GM21717 (cell line): ENCODE measurements at regions not wholly inside any gene's neighbourhood (a gene's known extent, or its start where the extent isn't known, plus 50 kb on each side); places are given as distances from the start of the nearest gene placed in this dataset.

Experiments used
- ATAC-seq: cut with Tn5 transposase; IDR thresholded peaks from one replicate; pipeline ENCODE4 v1.9.1; 2021; ENCODE audit warnings: mild to moderate bottlenecking, moderate library complexity; ENCODE audit not compliant: unreplicated experiment

DNA sequence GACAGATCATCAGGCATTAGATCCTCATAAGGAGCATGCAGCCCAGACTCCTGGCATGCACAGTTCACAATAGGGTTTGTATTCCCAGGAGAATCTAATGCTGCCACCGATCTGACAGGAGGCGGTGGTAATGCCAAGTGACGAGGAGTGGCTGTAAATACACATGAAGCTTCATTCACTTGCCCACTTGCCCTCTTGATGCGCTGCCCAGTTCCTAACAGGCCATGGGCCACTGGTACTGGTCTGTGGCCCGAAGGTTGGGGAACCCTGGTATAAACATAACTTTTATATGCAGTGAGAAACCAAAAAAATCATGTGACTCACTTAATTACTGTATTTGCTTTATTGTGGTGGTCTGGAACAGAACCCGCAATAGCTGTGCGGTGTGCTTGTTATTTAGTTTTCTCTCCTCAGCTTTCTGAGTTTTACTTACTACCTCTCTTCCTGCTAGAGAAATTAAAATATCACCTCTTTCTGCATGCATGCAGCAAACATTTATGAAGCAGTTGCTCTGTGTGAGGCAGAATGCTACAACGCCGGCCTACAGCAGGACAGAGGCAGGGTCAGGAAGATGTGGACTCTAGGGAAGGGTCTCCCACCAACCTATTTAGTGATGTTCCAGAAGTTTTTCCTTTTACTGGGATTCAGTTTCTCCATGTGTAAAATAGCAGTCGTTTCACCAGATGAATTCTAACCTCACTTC lies 151.3 kb downstream of the MAF start:
- no peak for ATAC-seq

DNA sequence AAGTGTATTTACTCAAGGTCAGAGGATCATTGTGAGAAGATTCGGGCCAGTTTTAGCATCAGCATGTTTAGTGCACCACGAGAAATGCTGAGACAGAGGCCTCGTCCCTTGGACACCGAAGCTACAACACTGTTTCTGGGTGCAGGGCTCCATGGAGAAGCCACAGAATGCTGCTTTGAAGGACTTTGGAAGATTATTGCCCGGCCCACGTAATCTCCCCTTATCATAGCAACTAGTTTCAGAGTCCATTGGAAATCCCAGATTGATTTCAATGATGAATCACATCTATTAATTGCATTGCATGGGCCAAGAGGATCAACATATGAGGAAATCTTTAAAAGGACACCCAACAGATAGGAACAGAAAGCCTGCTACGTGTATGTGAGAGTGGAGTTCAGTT lies 156.0 kb downstream of the MAF start:
- ATAC-seq: no peak

DNA sequence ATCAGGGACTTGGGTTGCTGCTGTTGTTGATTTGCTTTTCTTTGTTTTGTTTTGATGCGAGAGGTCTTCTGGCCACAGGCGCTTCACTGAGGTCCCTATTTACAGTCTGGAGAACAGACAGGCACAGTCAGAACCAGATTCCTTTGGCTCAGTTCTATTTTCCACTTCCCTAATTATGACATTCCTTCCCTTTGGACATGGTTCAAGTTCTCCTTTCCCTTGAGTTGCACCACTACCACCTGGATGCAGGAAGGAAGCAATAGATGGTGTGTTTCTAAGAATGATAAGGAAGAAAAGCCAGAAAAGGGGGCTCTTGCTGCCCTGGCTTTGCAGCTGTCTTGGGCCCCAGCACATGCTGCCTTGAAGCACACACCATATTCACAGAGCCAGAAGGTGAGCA lies 160.6 kb downstream of the MAF start:
- no peak for ATAC-seq

DNA sequence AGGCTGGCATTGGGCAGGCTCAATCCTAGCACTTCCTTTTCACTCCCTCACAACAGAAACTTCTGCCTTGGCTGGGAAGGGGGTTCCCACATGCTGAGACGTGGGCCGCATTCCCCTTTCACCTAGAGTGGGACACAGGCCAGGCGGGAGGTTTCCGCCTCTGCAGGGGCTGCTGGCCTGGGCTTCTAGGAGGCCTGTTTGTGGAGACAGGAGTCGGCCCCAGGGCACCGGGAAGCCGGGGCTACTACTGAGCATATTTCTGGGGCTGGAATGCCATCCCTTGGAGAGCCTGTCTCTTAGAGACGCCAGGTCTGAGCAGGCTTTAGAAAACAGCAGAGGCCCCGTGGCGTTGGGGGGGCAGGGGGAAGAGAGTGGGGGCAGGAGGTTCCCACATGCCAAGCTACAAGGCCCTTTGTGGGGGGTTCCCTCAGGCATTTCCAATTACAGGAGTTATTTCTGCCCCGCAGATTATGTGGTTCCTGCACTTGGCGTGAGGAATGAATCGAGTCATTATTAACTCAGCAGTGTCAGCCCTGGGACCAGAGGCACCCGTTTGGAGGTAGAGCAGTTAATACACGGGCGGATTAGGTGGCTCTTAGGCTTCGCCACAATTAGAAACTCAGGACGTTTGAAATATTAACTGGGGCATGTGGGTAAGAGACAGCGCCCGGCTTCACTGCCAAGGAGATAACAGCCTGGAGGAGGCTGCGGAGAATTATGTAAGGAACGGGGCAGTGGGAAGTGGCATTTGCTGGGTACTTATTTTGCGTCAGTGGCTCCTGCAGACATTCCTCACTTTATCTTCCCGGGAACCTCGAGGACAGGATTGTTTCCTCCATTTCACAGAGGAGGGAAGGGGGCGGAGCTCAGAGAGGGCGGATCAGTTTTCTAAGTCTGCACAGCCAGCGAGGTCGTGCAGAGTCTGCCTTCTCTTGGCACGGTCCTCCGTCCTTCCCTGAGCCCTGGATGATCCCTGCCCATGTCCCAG lies 162.5 kb downstream of the MAF start:
- no peak for ATAC-seq

DNA sequence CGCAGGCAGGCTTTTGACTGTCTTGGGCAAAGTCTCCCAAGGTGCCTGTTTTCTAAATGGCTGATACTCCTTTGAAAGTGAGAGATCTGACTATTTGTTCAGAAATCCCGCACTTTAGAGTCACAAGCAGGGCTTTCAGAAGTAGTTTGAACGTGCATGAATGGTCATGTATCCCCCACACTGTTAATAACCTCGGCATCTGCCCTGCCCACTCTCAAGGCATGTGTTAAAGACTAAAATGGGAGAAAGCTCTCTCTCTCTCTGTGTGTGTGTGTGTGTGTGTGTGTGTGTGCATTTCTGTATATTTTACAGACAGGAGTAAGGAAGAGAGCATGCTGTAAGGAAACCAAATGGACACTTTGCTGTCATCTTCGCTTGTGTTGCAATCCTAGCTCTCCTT lies 163.7 kb downstream of the MAF start:
- no peak for ATAC-seq

DNA sequence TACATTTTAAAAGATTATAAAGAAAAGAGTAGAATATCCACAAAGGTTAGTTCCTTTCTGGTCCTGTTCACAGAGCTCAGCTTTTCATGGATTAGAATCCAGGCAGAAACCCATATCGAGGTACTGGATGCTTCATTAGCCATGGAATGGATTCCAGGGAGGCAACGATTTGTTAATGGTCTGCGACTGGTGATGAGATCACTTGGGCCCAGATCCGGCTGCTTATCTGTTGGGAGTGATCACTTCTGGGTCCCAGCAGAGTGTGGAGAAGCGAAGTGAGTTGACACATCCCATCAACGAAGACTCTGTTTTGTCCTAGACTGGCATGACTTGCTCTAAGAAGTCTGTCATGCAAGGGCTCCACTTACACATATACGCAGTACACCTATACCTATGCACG lies 165.8 kb downstream of the MAF start:
- no peak for ATAC-seq

DNA sequence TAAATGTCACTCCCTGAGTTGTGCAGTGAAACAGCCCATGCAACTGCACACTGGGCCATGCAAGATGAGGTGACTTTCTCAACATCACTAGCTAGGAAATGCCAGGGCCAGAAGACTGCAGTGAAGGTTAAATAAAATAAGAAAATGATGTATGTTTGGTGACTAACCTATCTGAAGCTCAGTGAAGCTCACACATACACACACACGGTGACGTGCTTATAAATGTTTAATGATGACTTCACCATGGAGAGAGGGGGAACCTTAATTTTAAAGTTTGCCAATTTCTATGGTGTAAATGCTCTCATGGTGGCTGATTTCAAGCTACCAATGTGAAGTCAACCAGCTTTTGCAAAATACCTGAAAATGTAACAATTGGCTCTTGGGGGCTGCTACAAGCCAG lies 166.4 kb downstream of the MAF start:
- no peak for ATAC-seq

DNA sequence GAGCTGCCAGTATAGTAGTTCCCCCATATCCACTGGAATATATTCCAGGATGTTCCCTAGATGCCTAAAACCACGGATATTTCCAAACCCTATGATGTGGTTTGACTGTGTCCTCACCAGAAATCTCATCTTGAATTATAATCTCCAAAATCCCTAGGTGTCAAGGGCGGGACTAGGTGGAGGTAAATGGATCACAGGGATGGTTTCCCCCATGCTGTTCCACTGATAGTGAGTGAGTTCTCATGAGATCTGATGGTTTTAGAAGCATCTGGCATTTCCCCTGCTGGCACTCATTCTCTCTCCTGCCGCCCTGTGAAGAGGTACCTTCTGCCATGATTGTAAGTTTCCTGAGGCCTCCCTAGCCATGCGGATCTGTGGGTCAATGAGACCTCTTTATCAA lies 168.6 kb downstream of the MAF start:
- ATAC-seq: no peak

DNA sequence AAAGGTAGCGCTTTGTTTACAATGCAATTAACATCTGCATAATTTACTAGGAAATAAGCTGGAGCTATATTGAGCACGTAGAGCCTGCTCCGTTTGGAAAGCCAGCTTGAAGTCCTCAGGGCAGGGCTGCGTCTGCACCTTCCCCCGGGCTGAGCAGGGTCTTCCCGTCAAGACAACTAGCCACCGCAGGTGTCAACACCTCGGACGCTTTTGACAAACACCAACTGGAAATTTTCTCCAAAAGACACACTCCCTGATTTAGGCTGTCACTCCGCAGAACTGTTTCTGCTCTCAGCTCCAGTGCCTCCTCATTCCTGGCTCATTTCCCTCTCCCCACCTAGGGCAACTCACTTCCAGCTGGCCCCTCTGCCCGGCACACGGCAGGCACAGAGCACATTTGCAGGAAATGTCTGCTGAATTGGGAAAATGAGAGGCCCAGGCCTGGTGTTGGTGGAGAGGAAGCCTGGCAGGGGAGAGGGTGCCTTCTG lies 170.3 kb downstream of the MAF start:
- ATAC-seq: no peak

DNA sequence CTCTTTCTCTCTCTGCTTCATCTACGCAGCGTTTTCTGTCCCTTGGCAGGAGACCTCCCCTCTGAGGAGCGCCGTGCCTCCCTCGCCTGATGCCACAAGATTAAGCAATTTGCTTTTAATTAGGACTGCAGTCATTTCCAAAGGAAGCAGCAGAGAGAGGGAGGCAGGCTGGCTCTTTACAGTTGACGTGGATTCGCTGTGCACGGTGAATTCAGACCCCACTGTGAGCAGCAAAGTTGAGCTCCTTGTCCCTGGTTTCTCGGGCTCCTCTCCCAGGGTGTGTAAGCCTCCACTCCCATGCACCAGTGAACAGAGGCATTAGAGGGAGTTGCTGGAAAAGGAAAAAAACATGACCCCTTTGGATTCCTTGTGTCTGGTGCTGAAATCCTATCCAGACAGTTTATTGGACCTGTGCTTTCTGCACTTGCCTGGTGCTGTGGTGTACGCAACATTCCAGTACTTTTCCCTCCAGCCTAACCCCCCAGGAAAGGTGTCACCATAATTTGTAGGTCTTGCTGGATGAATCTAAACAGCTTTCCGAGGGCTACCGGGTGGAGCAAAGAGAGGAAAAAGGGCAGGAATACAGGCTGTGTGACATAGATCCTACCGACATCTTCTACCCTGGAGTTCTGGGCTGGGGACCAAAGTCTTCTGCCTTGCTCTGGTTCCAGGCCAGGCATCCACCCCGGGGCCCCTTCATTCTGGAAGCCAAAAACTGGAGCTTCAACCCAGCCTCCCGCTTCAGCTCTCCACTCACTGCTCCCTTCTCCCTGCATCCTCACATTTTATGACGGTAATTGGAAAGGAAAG lies 171.0 kb downstream of the MAF start:
- ATAC-seq: no peak

DNA sequence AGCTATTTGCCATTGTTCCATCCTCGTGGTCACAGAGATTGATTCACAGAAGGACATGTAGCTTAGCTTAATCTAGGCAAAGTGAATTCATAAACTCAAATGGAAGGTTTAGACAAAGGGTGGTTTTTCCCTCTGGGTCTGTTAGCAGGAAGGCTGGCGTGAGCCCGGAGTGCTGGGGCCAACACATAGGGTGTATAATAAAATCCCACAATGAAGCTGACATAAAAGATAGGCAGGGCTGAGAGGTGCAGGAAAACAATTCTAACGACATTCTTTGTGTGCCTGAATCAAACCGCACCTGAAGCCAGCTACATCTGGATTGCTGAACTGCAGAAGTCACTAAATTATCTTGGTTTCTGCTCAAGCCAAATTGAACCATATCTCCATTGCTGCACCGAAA lies 173.9 kb downstream of the MAF start:
- no peak for ATAC-seq

DNA sequence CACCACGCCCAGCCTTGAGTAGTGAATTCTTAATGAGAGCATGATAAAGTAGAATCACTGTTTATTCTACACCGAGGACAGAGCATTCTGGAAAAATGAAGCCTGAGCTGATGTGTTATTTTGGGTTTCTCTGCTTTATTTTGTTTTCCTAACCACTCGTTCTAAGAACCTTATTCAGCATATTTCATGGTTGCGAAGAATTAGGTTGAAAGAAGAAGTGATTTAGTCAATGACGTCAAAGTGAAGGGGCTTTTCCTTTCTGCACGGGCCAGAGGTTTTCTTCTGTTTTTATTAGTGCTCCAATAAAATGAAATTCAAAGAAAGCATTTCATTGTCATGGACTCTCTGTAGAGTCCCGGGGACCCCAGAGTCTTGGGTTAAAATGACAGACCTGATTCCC lies 178.5 kb downstream of the MAF start:
- no peak for ATAC-seq

DNA sequence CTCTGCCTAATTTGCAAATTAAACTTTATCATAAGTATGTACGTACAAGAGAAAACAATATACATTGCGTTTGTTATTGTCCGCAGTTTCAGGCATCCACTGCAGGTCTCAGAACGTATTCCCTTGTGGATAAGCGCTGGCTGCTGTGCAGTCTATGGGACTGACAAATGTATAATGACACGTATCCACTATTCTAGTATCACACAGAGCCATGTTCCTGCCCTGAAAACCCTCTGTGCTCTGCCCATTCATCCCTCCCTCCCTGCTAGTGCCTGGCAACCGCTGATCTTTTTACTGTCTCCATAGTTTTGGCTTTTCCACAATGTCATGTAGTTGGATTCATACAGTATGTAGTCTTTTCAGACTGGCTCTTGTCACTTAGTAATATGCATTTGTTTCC lies 179.4 kb downstream of the MAF start:
- no peak for ATAC-seq

DNA sequence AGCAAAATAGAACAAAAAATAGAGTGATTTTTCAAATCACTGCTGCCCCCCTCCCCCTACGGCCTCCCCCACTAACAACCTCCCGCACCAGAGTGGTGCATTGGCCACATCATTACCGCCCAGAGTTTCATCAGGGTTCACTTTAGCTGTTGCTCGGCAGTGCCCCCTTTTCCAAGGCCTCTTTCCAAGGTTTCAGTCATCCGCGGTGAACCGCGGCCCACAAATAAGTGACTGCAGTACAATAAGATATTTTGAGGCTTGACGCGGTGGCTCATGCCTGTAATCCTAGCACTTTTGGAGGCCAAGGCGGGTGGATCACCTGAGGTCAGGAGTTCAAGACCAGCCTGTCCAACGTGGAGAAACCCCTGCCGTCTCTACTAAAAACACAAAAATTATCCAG lies 180.0 kb downstream of the MAF start:
- no peak for ATAC-seq

DNA sequence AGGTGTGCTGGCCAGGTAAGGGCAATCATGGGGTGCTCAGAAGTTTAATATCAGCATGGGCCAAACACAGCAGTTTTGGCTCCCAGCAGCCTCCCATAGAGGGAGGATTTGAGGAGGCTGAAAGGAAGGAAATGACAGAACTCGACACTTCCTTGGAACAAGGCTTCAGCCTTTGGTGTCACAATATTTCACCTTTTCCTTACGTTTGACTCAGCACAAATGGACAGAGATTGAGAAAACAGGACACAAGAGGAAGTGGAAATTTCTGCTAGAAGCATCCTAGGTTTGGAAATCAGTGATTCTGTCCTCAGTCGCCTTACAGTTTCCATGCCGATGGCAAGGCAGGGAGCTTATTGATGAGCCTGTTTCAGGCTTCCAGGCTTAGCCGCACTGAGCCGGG lies 181.4 kb downstream of the MAF start:
- no peak for ATAC-seq

DNA sequence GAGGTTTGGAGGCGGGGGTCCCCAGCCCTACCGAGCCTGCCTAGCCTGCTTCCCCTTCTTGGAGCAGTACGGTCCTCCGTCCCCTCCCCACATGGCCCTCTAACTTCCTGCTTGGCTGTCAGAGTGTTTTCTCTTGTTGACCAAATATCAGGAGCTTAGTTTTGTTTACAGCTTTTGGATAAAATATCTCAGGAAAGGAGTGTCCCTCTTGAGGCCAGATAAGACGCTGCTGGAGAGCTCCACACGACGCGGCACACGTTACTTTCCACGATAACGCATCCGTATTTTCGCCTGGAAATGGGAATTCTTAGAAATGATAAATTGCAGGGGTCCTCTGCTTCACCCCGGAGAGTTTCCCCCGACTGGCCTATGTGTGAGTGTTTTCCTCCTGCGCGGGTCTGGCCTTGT lies 182.9 kb downstream of the MAF start:
- no peak for ATAC-seq

DNA sequence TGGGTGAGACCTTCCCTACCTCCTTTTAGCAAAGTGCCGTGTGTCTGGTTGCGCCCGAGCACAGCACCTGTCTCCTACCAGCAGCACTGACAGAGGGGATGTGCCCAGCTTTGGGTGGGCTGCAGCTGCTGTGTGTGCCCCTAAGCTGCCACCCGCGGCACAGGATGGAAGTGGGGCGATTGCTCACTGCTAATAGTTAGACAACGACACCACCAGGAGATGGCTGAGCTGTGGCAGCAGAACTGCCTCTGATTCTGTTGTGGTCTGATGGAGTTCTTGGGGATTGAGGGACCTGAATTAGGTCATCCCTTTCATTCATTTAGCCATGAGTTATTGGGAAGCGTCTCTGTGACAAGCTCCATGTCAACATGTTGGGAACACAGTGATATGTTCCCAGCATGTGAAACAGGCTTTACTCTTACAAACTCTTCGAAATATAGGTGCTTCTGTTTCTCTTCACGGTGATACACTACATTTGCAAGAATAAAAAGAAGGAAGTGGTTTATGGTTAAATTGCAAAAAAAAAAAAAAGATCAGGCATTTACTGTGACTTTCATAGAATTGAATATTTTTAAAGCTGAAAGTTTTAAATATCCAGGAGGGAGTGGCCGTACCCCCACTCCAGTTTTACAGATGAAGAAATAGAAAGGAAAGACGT lies 184.4 kb downstream of the MAF start:
- ATAC-seq: no peak

DNA sequence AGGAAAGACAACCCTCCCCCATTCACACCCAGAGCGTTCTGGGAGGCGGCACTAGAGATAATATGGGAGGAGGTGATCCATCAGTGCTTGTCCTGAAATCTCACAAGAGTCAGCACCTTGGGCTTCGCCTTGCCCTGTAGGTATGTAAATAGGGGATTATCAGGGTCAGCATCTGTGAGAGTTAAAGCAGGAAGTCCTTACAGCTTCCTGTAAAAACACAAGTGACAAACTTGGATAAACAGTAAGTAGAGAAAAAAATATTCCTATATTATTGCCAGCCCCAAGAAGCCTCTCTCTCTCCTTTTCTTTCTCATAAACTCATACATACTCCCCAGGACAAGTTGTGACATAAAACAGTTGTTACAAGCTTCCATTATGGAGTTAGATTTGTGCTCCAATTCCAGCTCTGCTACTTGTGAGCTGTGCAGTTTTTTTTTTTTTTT lies 187.7 kb downstream of the MAF start:
- ATAC-seq: no peak

DNA sequence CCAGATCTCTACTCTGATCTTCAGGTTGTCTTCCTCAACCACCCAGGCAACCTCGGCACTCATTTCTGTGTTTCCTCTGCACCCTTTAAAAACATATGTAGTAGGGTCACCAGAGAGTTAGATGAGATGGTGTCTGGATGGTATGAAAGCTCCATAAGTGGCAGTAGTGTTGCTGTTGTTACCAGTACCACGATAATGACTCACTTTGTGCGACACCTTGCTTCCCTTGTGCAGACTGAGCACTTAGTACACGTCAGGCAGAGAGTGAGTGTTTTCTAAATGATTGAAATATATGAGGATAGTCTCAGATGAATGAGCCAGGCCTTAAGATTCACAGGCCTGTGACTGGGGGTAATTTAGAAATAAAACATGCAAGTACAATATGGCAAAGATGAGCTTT lies 188.7 kb downstream of the MAF start:
- ATAC-seq: no peak

DNA sequence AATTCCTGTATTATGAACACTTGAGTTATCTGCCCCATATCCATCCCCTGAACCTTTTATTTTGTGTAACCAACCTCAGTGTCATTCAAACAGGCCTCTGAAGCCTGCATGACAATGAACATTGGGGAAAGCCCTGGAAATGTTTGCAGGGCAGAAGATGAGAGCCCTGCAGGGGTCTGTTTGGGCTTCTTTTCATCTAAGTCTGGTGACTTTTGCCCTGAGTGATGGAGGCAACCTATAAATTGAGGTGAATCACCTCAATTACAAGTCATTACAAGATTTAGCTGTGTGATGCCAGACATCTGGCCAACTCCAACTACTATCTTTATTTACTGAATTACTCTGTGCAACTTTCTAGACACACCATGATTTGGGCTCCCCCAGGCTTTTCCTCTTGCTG lies 189.2 kb downstream of the MAF start:
- ATAC-seq: no peak

DNA sequence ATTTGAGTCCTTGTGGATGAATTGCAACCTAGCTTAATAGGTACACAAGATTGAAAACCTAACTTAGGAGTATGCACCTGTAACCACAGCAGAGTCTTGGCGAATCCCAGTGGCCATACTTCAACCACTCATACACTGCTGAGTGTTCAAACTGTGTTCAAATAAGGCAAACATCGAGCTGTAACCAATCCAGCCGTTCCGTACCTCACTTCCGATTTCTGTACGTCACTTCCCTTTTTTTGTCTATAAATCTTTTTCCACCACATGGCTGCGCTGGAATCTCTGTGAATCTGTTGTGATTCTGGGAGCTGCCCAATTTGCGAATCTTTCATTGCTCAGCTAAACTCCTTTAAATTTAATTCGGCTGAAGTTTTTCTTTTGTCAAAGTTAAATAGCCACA lies 190.6 kb downstream of the MAF start:
- no peak for ATAC-seq
